GM12878 (cell line): ENCODE measurements at regions not wholly inside any gene's neighbourhood (a gene's known extent, or its start where the extent isn't known, plus 50 kb on each side); places are given as distances from the start of the nearest gene placed in this dataset.

Experiments
- CHD4 ChIP-seq: fragments of 200-600 bp; sonication (generic); IDR thresholded peaks from 2 replicates; pipeline ENCODE4 v1.6.1; 2016; ENCODE audit warnings: mild to moderate bottlenecking
- EP300 ChIP-seq, 2 experiments: fragments of 150-350 bp in 1 of 2; IDR thresholded peaks; 2 replicates each; pipeline ENCODE4 v1.6.1; 2011 to 2012; ENCODE audit warnings: low read depth in 2 of 2, low read length in 2 of 2, borderline replicate concordance in 1 of 2, improper control_type of control experiment in 1 of 2, inconsistent platforms in 1 of 2; ENCODE audit not compliant: control insufficient read depth in 1 of 2
- GABPA ChIP-seq: IDR thresholded peaks from 2 replicates; pipeline ENCODE4 v1.6.1; 2014; ENCODE audit warnings: antibody characterized with exemption, low read depth, mild to moderate bottlenecking, inconsistent platforms
- MYB ChIP-seq: fragments of 150-350 bp; IDR thresholded peaks from 2 replicates; pipeline ENCODE4 v1.6.1; 2014; ENCODE audit warnings: mild to moderate bottlenecking, low read depth, low read length, borderline replicate concordance
- NFYB ChIP-seq: IDR thresholded peaks from 2 replicates; pipeline ENCODE4 v1.6.1; 2011; ENCODE audit warnings: low read depth, mild to moderate bottlenecking, low read length, improper control_type of control experiment, moderate library complexity; ENCODE audit not compliant: insufficient read depth
- POLR2A ChIP-seq: IDR thresholded peaks from 2 replicates; pipeline ENCODE4 v1.6.1; 2011; ENCODE audit warnings: low read depth, mild to moderate bottlenecking, low read length
- SMAD5 ChIP-seq: IDR thresholded peaks from 2 replicates; pipeline ENCODE4 v1.6.1; 2016; ENCODE audit warnings: antibody characterized with exemption, low read depth
- SUPT20H ChIP-seq: IDR thresholded peaks from 2 replicates; pipeline ENCODE4 v1.6.1; 2011; ENCODE audit warnings: low read depth, mild to moderate bottlenecking, low read length, moderate library complexity, borderline replicate concordance; ENCODE audit not compliant: control insufficient read depth
- TF ChIP-seq, protein P1 (sequence below), 3 experiments: IDR thresholded peaks in 2 of 3; conservative IDR thresholded peaks in 1 of 3; 2 replicates each; pipeline ENCODE4 v1.5.1; 2011; ENCODE audit warnings: low read depth in 3 of 3, low read length in 3 of 3, mild to moderate bottlenecking in 3 of 3, control low read depth in 2 of 3, moderate library complexity in 2 of 3, inconsistent platforms in 1 of 3, mixed read lengths in 1 of 3; ENCODE audit not compliant: control insufficient read depth in 2 of 3, insufficient read depth in 1 of 3; ENCODE audit errors: extremely low read depth in 1 of 3
- TF ChIP-seq, protein P2 (sequence below): IDR thresholded peaks from 2 replicates; pipeline ENCODE4 v1.6.1; 2012; ENCODE audit warnings: low read depth, low read length, improper control_type of control experiment
- TF ChIP-seq, protein P3 (sequence below): IDR thresholded peaks from 2 replicates; pipeline ENCODE4 v1.6.1; 2012; ENCODE audit warnings: low read length, inconsistent platforms
- TF ChIP-seq, protein P4 (sequence below): IDR thresholded peaks from 2 replicates; pipeline ENCODE4 v1.6.1; 2012; ENCODE audit warnings: low read depth, low read length, improper control_type of control experiment

DNA sequence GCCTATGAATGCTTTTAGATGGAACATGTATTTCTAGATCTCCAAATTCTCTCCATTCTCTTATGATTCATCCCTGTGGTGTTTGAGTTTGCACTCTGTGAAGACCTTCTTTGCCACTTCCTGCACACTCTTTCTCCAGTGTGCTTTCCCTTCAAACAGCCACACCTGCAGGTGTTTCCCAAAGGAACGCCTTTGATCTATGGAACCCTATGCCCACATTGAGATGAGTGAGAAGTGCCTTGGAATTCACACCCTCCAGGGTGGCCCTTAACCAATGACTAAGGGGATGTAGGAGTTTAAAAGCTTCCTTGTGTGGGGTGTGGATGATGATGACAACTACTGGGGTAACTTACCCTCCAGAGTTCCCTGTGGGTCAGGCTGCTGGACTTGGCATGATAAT is 570.1 kb downstream of the DHX35 start:
- TF ChIP-seq GABPA, result no peak
- TF ChIP-seq, protein P1, sequence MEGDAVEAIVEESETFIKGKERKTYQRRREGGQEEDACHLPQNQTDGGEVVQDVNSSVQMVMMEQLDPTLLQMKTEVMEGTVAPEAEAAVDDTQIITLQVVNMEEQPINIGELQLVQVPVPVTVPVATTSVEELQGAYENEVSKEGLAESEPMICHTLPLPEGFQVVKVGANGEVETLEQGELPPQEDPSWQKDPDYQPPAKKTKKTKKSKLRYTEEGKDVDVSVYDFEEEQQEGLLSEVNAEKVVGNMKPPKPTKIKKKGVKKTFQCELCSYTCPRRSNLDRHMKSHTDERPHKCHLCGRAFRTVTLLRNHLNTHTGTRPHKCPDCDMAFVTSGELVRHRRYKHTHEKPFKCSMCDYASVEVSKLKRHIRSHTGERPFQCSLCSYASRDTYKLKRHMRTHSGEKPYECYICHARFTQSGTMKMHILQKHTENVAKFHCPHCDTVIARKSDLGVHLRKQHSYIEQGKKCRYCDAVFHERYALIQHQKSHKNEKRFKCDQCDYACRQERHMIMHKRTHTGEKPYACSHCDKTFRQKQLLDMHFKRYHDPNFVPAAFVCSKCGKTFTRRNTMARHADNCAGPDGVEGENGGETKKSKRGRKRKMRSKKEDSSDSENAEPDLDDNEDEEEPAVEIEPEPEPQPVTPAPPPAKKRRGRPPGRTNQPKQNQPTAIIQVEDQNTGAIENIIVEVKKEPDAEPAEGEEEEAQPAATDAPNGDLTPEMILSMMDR (IDR thresholded peaks at IDR 0.05 in 2 of 3, conservative IDR thresholded peaks at IDR 0.05 in 1 of 3; ENCODE audit: control insufficient read depth in 2 of 3, extremely low read depth in 1 of 3, insufficient read depth in 1 of 3, low read depth in 3 of 3, low read length in 3 of 3), result no peak
- no peak for TF ChIP-seq CHD4
- no peak for TF ChIP-seq SUPT20H
- TF ChIP-seq SMAD5, result no peak
- TF ChIP-seq EP300 (IDR thresholded peaks at IDR 0.05; ENCODE audit: borderline replicate concordance in 1 of 2, control insufficient read depth in 1 of 2, low read depth in 2 of 2, low read length in 2 of 2), result no peak
- no peak for TF ChIP-seq POLR2A
- TF ChIP-seq, protein P2, sequence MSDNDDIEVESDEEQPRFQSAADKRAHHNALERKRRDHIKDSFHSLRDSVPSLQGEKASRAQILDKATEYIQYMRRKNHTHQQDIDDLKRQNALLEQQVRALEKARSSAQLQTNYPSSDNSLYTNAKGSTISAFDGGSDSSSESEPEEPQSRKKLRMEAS, result no peak
- TF ChIP-seq, protein P3, sequence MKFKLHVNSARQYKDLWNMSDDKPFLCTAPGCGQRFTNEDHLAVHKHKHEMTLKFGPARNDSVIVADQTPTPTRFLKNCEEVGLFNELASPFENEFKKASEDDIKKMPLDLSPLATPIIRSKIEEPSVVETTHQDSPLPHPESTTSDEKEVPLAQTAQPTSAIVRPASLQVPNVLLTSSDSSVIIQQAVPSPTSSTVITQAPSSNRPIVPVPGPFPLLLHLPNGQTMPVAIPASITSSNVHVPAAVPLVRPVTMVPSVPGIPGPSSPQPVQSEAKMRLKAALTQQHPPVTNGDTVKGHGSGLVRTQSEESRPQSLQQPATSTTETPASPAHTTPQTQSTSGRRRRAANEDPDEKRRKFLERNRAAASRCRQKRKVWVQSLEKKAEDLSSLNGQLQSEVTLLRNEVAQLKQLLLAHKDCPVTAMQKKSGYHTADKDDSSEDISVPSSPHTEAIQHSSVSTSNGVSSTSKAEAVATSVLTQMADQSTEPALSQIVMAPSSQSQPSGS, result no peak
- TF ChIP-seq MYB, result no peak
- TF ChIP-seq, protein P4, sequence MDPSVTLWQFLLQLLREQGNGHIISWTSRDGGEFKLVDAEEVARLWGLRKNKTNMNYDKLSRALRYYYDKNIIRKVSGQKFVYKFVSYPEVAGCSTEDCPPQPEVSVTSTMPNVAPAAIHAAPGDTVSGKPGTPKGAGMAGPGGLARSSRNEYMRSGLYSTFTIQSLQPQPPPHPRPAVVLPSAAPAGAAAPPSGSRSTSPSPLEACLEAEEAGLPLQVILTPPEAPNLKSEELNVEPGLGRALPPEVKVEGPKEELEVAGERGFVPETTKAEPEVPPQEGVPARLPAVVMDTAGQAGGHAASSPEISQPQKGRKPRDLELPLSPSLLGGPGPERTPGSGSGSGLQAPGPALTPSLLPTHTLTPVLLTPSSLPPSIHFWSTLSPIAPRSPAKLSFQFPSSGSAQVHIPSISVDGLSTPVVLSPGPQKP, result no peak
- no peak for TF ChIP-seq NFYB
